ENCODE measurements at regions not wholly inside any gene's neighbourhood (a gene's known extent, or its start where the extent isn't known, plus 50 kb on each side); places are given as distances from the start of the nearest gene placed in this dataset.
"Not testable (repeated sequence)": the region's sequence is repeated elsewhere in the genome, so short reads cannot be mapped to it uniquely, and the experiment has no call there.

GRCh38 chr12:74015118-74015517 lies 522.5 kb upstream of the ATXN7L3B start:
- DNase-seq (no peak), ATAC-seq (no peak), FAIRE-seq (no peak)
- 81 to 90% methylated on average over 5 of the region's 5 CpGs for WGBS, 2 donors
- Histone ChIP-seq H3K36me3 (no peaks in the 10 kb centered on the region), H3K9me3 (no peaks in the 10 kb centered on the region), H3K4me3 (no peak overlapping the region), H3K4me1 (no peaks in the 10 kb centered on the region), H3K27me3 (no peaks in the 10 kb centered on the region), H3K27ac (no peak overlapping the region)
- intact Hi-C loops (cut with DNase I), result no loop called here
- no peak for TF ChIP-seq CTCF (IDR thresholded peaks at IDR 0.05)

- H3K27ac ChIP-seq; DNase-seq; H3K4me1 ChIP-seq; H3K36me3 ChIP-seq; ATAC-seq; intact Hi-C loops (cut with DNase I); H3K9me3 ChIP-seq; FAIRE-seq; H3K27me3 ChIP-seq; H3K4me3 ChIP-seq: not testable (repeated sequence)
- 85 to 94% methylated on average over 5 of the region's 5 CpGs for WGBS, 2 donors
Observed at GRCh38 chr12:74016324-74016723, 521.3 kb upstream of the ATXN7L3B start.

GRCh38 chr12:74018849-74019248 lies 518.8 kb upstream of the ATXN7L3B start:
- FAIRE-seq, result no peak

GRCh38 chr12:74021937-74022336 lies 515.7 kb upstream of the ATXN7L3B start:
- ATAC-seq (peak; percentile 78 to 96 (median 86)), DNase-seq (peak; percentile 25 to 75 (median 50)), FAIRE-seq (no peak)
- Histone ChIP-seq H3K9me3 (no peaks in the 10 kb centered on the region), H3K4me3 (no peak overlapping the region), H3K27me3 (no peaks in the 10 kb centered on the region), H3K36me3 (no peaks in the 10 kb centered on the region), H3K27ac (no peak overlapping the region), H3K4me1 (no peaks in the 10 kb centered on the region)
- peak in 3 of 4 donors; percentile 19 to 34 (median 24) for TF ChIP-seq CTCF (IDR thresholded peaks at IDR 0.05)
- intact Hi-C loops (cut with DNase I), result no loop called here
- WGBS, 2 donors, result 21 to 22% methylated on average over 9 of the region's 9 CpGs

More at GRCh38 chr12:74018849-74019248, 518.8 kb upstream of the ATXN7L3B start:
- intact Hi-C loops (cut with DNase I), result no loop called here
- DNase-seq (no peak), ATAC-seq (no peak)
- no peaks in the 10 kb centered on the region for H3K9me3 ChIP-seq
- no peak overlapping the region for H3K27ac ChIP-seq
- no peak for TF ChIP-seq CTCF (IDR thresholded peaks at IDR 0.05)
- H3K27me3 ChIP-seq, result no peaks in the 10 kb centered on the region
- H3K4me1 ChIP-seq, result no peaks in the 10 kb centered on the region
- H3K4me3 ChIP-seq, result no peak overlapping the region
- 57% methylated on average over 1 of the region's 1 CpG for WGBS, 2 donors
- H3K36me3 ChIP-seq, result no peaks in the 10 kb centered on the region

GRCh38 chr12:74031045-74031444 lies 506.6 kb upstream of the ATXN7L3B start:
- Histone ChIP-seq H3K36me3 (no peaks in the 10 kb centered on the region), H3K4me3 (no peak overlapping the region), H3K27me3 (no peaks in the 10 kb centered on the region), H3K9me3 (no peaks in the 10 kb centered on the region), H3K4me1 (no peaks in the 10 kb centered on the region), H3K27ac (no peak overlapping the region)
- TF ChIP-seq CTCF (IDR thresholded peaks at IDR 0.05), result no peak
- ATAC-seq, result no peak
- FAIRE-seq, result no peak
- intact Hi-C loops (cut with DNase I), result no loop called here
- WGBS, 2 donors, result 28 to 31% methylated on average over 2 of the region's 2 CpGs
- no peak for DNase-seq

- H3K27ac ChIP-seq, result no peak overlapping the region
- intact Hi-C loops (cut with DNase I), result no loop called here
- ATAC-seq (no peak), DNase-seq (no peak), FAIRE-seq (no peak)
- H3K9me3 ChIP-seq, result no peaks in the 10 kb centered on the region
- no peaks in the 10 kb centered on the region for H3K36me3 ChIP-seq
- TF ChIP-seq CTCF (IDR thresholded peaks at IDR 0.05), result no peak
- H3K4me3 ChIP-seq, result no peak overlapping the region
- 34 to 42% methylated on average over 3 of the region's 3 CpGs for WGBS, 2 donors
- no peaks in the 10 kb centered on the region for H3K27me3 ChIP-seq
- no peaks in the 10 kb centered on the region for H3K4me1 ChIP-seq
Observed at GRCh38 chr12:74033531-74033930, 504.1 kb upstream of the ATXN7L3B start.

GRCh38 chr12:74039138-74039537 lies 498.5 kb upstream of the ATXN7L3B start:
- WGBS, 2 donors, result 73 to 77% methylated on average over 2 of the region's 2 CpGs
- H3K9me3 ChIP-seq; H3K4me1 ChIP-seq; ATAC-seq; H3K4me3 ChIP-seq; FAIRE-seq; H3K27me3 ChIP-seq; H3K27ac ChIP-seq; intact Hi-C loops (cut with DNase I); DNase-seq; H3K36me3 ChIP-seq: not testable (repeated sequence)
